C4-2B (cell line): ENCODE measurements at regions not wholly inside any gene's neighbourhood (a gene's known extent, or its start where the extent isn't known, plus 50 kb on each side); places are given as distances from the start of the nearest gene placed in this dataset.

Source experiments
- H3K27ac ChIP-seq: fragments of 450-650 bp; 2 replicates; pipeline ENCODE4 v1.5.1; 2017
- ZFX ChIP-seq: fragments of 450-650 bp; IDR thresholded peaks from 2 replicates; pipeline ENCODE4 v1.6.1; 2017
- TF ChIP-seq, protein P1 (sequence below): fragments of 450-650 bp; conservative IDR thresholded peaks from 2 replicates; pipeline ENCODE4 v1.5.1; 2017; ENCODE audit warnings: mild to moderate bottlenecking

DNA sequence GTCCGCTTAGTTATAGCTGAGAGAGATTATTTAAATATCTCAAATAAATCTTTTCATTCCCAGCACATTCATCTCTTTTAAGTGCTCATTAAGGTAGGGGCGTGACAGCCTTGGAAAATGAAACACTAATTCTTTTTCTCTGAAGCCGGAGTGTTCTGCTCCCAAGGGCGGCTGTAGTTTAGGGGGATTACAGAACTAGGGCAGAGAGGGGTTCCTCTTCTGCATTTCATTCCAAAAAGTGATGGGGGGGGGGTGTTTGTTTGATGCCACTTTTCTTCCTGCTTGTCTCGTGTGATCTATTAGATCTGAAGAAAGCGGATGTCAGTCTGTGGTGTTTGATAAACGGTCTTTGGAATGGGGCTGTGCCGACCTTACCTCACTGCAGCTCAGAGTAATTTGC lies 506.5 kb upstream of the MGMT start:
- TF ChIP-seq, protein P1, sequence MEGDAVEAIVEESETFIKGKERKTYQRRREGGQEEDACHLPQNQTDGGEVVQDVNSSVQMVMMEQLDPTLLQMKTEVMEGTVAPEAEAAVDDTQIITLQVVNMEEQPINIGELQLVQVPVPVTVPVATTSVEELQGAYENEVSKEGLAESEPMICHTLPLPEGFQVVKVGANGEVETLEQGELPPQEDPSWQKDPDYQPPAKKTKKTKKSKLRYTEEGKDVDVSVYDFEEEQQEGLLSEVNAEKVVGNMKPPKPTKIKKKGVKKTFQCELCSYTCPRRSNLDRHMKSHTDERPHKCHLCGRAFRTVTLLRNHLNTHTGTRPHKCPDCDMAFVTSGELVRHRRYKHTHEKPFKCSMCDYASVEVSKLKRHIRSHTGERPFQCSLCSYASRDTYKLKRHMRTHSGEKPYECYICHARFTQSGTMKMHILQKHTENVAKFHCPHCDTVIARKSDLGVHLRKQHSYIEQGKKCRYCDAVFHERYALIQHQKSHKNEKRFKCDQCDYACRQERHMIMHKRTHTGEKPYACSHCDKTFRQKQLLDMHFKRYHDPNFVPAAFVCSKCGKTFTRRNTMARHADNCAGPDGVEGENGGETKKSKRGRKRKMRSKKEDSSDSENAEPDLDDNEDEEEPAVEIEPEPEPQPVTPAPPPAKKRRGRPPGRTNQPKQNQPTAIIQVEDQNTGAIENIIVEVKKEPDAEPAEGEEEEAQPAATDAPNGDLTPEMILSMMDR: no peak
- TF ChIP-seq ZFX: no peak
- H3K27ac ChIP-seq: no peak overlapping the region

DNA sequence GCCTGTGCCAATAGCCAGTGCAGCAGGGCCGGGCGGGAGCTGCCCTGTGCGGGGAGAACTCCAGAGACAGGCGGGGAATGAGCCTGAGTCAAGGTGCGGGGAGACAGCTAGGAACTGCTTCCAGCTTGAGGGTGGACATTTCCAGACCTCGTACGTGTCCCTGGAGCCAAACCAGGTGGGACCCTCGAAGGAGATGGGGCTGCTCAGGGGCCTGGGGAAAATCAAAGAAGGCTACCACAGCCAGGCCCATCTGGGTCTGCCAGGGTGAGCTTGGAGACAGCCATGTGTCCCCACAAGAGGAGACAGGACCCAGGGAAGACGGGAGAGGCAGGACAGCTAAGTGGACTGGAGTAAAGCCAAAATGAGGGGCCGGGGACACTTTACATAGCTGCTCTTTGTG lies 504.9 kb upstream of the MGMT start:
- TF ChIP-seq ZFX: no peak
- TF ChIP-seq, protein P1: no peak
- H3K27ac ChIP-seq: no peak overlapping the region

DNA sequence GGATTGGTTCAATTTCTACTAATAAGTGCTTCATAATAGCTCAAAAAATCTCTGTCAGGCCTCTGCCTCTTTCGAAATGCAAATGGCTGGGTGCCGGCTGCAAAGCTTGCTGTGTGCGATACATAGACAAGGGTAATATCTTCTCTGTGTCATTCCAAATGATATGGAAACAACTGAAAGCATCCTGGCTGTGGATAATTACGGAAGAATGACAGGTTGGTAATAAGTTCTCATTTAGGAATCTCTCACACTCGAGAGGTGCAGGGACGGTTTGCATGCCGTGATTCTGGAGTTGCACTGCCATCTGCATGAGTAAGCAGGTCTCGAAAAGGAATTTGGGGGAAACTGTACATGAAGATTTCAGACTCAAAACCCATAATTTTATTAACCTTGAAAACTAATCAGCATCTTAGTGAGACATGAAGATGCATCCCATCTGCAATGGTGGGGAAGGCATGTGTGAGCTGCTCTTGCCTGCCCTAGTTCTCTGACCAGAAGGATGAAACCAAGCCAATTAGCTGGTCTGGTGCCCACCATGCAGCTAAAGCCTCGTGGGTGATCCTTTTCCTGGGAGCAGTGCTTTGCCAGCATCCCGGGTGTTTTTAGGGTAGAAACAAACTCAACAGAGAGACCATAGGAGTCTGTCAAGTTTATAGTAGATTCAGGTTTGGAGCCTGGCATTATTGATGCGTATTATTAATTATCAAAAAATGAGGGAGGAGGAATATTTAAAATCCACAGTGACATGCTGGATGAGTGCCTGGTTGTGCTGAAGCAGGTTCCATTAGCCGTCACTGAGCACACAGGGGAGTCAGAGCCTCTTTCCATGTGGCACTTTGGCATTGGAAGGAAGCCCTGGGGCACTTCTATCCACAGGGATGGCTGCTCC lies 503.6 kb upstream of the MGMT start:
- no peak overlapping the region for H3K27ac ChIP-seq
- TF ChIP-seq ZFX: no peak
- TF ChIP-seq, protein P1: no peak

DNA sequence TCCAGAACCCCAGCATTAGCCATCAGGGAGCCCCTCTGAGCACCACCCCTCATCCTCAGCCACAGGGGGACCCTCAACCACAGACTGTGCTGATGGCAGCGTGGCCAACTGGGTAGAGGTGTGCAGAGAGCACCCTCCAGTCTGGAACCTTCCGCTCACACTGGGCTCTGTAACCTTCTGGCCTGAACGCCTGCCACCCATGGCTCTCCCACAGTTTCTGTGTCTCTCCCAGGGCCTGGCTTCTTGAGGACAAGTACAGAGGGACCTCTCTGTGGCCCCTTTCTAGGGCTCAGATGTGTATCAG lies 503.0 kb upstream of the MGMT start:
- no peak for TF ChIP-seq ZFX
- TF ChIP-seq, protein P1: no peak
- H3K27ac ChIP-seq: no peak overlapping the region

DNA sequence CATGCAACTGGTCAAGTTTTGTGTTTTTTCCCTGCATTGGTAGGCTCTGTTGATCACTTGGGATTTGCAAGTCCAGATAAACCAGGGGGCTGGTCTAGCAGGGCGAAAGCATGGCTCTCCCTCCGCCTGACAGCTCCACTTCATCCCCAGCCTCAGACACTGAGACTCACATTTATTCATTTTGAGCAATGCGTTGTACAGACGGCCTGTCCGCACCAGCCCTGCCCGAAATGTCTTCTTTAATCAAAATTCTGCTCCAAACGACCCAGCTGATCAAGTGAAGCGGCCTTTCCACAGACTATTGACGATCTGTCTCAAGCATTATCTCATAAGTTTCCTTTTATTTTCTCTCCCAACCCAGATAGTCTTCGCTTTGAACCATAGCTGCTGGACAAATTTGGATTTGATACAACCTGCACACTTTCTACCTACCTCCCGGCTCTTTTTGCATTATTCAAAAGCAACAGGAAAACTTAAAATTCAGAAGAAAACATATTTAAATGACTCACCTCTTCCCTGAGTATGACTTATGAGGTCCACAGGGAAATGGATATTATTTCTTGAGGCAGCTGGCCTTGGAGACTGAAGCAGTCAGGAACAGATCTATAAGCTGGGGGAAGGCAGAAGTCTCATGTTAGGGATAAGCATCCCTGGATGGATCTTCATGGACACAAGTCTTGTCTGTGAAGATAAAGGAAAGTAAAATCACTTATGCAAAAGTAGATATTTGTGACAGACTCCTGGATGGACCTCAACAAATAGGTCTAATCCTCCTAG lies 498.9 kb upstream of the MGMT start:
- H3K27ac ChIP-seq: no peak overlapping the region
- TF ChIP-seq ZFX: no peak
- TF ChIP-seq, protein P1: no peak

DNA sequence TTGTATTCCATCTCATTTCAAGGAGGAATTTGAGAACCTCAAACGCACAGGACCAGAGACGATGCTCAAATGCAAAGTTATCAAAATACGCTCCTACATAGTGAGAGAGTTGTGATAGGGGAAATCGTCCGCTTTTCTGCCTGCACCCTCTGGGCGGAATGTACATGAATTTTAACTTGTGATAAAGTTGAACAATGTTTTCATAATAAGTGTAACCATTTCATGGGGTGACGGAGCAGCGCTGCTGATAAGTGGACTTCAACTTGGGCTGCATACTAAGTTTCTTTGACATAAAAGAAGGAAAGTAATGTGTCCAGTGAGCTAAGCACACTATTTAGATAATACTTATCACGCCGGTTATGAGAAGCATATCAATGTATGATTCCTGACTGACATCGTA lies 497.5 kb upstream of the MGMT start:
- no peak for TF ChIP-seq ZFX
- TF ChIP-seq, protein P1: no peak

DNA sequence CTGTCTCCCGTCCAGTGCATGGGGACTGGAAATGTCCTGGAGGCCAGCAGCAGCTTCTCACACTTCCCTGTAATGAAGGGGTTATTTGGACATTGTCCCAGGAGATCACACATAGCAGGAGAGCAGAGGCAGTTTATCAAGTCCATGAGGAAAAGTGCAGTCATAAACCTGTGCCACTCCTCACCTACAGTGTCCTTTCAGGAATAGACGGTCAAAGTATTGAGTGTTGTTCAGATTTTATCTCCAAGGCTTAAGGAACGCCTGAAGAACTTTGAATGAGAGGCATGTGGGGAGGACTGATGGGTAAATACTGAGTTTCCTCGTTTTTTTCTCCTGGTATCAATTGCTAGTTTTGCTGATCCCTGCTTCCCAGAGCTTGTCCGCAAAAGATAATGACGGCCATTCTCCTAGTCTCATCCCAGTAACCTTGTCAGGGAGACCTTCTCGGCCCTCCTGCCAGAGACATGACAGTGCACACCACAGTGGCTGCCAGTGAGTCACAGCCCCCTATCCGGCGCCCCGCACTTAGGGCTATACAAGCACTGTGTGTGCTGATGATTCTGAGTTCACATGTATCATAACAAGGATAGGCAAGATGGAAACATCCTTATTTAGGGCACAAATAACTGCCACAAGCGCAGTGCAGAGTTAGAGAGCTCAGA lies 495.5 kb upstream of the MGMT start:
- H3K27ac ChIP-seq: no peak overlapping the region
- TF ChIP-seq ZFX: no peak
- TF ChIP-seq, protein P1: no peak

More for the DNA sequence above, 497.5 kb upstream of the MGMT start:
- no peak overlapping the region for H3K27ac ChIP-seq
